C4-2B (cell line): ENCODE measurements at regions not wholly inside any gene's neighbourhood (a gene's known extent, or its start where the extent isn't known, plus 50 kb on each side); places are given as distances from the start of the nearest gene placed in this dataset.

Source experiments
- H3K27ac ChIP-seq: fragments of 450-650 bp; 2 replicates; pipeline ENCODE4 v1.5.1; 2017
- CTCF ChIP-seq: fragments of 450-650 bp; conservative IDR thresholded peaks from 2 replicates; pipeline ENCODE4 v1.5.1; 2017; ENCODE audit warnings: mild to moderate bottlenecking
- ZFX ChIP-seq: fragments of 450-650 bp; IDR thresholded peaks from 2 replicates; pipeline ENCODE4 v1.6.1; 2017

GRCh38 chr2:15727396-15728244 lies 136.0 kb downstream of the DDX1 start:
- TF ChIP-seq CTCF, result no peak
- TF ChIP-seq ZFX, result no peak
- no peak overlapping the region for H3K27ac ChIP-seq

GRCh38 chr2:15728245-15728938 lies 136.7 kb downstream of the DDX1 start:
- H3K27ac ChIP-seq, result no peak overlapping the region
- no peak for TF ChIP-seq ZFX
- TF ChIP-seq CTCF, result no peak

- H3K27ac ChIP-seq, result no peak overlapping the region
- TF ChIP-seq CTCF, result no peak
- TF ChIP-seq ZFX, result no peak
These were observed 137.3 kb downstream of the DDX1 start for GRCh38 chr2:15729001-15729400.

- no peak for TF ChIP-seq CTCF
- no peak for TF ChIP-seq ZFX
- H3K27ac ChIP-seq, result no peak overlapping the region
These were observed 138.3 kb downstream of the DDX1 start for GRCh38 chr2:15729709-15730544.

GRCh38 chr2:15730545-15731212 lies 139.0 kb downstream of the DDX1 start:
- no peak for TF ChIP-seq ZFX
- TF ChIP-seq CTCF, result no peak
- H3K27ac ChIP-seq, result no peak overlapping the region

GRCh38 chr2:15731213-15731888 lies 139.7 kb downstream of the DDX1 start:
- no peak for TF ChIP-seq CTCF
- TF ChIP-seq ZFX, result no peak
- no peak overlapping the region for H3K27ac ChIP-seq
